DMS153 treated with DMSO at 0.1 percent for 48 hours (cell line): ENCODE measurements at regions not wholly inside any gene's neighbourhood (a gene's known extent, or its start where the extent isn't known, plus 50 kb on each side); places are given as distances from the start of the nearest gene placed in this dataset.

Experiments used
- DNase-seq: peaks from one replicate; lab custom pipeline; 2025; ENCODE audit not compliant: unreplicated experiment; lab: John Stamatoyannopoulos, UW

DNA sequence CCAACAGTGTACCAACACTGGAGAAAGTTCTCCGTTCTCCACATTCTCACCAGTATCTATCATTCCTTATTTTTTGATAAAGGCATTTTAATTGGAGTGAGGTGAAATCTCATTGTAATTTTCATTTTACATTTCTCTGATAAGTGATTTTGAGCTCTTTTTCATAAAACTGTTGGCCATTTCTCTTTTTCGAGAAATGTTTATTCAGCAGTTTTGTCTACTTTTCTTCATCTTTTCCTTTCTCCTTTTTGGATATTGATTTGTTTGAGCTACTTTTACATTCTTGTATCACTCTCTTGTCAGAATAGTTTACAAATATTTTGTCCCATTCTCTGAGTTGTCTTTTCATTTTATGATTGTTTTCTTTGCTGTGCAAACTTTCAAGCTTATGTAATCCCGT lies 555.2 kb downstream of the COL12A1 start:
- DNase-seq, result no peak

DNA sequence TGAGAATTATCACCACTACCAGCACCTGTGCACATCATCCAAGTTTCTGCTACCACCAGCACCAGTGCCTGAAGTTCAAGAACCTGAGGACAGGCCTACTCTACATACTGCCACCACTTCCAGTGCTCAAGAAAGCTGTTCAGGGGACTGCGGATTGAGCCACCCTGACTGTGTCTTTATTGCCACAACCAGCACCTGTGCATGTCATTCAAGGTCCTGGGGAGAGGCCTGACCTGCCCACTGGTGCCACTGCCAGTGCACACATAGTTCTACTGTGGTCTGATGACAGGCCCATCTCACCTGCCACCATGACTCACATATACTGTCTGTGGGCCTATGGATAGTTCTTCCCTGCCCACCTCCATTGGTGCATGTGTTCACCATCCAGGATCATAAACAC lies 559.4 kb downstream of the COL12A1 start:
- no peak for DNase-seq

DNA sequence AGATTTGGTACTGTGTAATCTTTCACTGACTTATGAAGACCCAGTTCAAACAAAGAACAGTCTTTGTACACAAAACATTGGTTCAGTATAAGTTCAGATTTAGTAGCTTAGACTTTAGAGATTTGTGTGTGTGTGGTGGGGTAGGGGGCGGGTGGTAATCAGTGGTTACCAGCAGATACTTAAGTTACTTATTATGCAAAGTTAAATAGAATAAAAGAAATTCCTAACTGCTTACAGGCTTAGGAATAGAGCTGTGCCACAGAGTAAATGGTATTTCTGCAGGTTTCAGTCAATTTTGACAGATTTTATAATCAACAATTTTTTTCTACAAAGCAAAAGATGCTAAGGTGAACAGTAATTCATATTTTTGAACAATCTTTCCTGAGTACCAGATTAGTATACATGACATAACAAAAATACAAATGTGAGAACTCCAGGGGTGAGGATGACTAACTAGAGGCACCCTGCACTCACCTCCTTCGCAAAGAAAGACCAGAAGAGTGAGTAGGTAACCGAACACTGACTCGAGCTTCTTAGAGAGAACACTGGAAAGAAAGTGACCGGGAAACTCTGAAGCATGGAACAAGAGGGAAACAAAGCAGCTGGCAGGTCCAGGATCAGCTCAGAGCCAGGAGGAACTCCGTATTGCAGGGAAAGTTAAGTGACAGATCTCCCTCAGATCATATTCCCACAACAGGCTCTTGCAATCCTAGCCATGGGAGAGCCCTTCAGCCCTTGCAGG lies 560.6 kb downstream of the COL12A1 start:
- DNase-seq, result no peak

DNA sequence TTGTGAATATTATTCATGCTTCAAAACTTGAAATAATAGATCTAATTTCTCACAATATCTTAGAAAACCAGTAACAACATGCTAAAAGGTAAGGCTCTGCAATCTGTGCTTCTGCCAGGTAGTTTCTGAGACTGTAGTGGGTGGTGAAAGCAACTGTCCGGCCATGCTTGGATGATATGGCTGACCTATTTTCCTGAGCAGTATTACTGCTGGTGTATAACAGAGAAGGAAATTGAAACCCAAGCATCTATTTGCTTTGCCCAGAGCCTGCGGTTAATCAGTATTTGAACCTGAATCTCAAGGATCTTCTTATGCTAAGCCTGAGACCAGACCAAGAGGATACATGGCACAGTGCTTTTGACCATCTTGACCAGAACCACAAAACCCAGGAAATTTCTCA lies 563.8 kb downstream of the COL12A1 start:
- DNase-seq, result no peak

DNA sequence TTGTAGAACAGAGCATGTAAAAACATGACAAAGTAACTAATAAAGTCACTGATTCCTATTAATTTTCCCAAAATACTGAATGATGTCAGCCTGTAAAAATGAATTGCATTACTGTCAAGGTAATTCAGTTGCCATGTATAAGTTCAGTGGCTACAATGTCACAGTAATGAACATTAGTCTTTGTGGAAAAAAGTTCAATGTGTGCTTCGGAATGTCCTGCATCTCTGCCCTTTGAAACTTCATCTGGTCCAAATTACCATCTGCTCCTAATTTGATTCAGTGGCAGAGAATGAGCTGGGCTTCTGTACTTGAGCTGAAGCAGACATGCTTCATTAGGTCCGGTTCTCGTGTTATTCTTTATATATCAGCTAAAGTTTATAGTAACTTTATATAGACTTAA lies 567.4 kb downstream of the COL12A1 start:
- no peak for DNase-seq

DNA sequence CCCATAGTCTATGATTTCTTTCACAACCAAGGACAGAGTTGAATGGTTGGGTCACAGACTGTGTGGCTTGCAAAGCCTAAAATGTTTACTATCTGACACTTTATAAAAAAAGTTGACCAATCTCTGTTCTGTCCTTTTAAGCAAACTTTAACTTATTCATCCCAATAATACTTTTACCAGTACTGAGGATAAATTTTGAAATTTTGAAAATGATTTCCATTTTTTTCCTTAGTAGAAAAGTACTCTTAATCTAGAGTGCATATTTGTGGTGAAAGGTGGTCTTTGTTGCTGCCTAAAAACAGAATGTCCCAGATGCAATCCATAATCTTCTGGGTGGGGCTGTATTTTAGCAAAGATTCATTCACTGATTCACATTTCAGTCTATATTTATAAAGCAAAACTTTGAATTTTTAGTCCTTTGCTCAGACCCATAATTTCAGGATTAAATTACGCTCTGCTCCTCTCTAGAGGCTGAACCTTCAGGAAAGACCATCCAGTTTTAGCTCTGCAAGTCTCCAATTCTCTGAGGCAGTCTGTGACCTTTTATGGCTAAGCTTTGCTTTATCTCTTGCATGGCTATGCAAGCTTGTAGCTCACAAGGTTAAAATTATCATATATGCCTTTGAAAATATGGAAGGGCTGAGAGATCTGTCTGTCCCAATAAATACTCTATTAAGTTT lies 573.5 kb downstream of the COL12A1 start:
- no peak for DNase-seq

- DNase-seq, result no peak
Observed at GRCh38 chr6:74631564-74631963, 574.3 kb downstream of the COL12A1 start.

GRCh38 chr6:74626288-74626687 lies 579.6 kb downstream of the COL12A1 start:
- DNase-seq, result no peak

DNA sequence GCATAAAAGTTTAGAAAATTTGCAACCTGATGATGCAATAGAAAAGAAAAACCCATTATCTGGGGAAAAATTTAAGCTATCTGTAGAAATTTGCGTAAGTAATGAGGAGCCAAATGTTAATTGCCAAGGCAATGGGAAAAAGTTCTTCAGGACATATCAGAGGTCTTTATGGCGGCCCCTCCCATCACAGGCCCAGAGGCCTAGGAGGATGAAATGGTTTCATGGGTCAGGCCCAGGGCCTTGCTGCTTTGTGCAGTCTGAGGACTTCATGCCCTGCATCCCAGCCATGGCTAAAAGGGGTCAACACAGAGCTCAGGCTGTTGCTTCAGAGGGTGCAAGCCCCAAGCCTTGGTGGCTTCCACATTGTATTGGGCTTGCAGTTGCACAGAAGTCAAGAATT lies 582.8 kb downstream of the COL12A1 start:
- DNase-seq, result no peak

GRCh38 chr6:74611220-74611619 lies 594.6 kb downstream of the COL12A1 start:
- no peak for DNase-seq

GRCh38 chr6:74610352-74610751 lies 595.5 kb downstream of the COL12A1 start:
- DNase-seq, result no peak

DNA sequence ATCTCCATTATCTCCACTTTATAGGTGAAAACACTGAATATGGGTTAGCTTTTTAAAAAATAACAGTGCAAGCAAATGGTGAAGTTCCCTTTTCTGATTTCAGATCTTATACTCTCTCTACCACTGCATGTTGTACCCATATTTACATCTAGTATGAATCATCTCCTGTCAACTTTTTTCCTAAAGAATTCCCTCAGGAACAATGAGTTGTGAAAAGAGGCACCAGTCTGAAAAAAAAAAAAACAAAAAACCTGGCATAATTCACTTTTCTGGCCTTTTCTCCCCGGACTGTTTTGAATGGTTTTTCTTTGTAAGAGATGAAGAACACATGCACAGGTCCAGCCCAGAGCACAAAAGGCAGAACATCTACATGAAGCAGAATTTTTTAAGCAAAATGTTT lies 596.0 kb downstream of the COL12A1 start:
- DNase-seq, result no peak

DNA sequence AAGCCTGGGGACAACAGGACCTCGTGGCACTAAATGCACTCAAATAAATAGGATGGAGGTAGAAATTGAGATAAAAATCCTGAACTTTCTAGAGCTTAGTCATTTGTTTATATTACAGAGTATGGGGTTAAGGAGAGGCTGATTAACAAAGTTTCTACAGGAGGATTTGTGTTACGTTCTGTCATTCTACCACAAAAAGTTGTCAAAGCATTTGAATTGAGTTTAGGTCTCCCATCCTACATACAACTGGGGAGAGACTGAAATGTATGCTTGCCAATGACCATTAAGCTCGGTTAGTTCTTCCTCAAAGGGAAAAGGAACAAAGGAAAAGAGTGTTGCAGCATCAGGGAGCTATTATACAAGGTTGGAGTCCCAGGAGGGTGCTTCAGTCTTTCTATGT lies 597.9 kb downstream of the COL12A1 start:
- DNase-seq, result peak; percentile 20

DNA sequence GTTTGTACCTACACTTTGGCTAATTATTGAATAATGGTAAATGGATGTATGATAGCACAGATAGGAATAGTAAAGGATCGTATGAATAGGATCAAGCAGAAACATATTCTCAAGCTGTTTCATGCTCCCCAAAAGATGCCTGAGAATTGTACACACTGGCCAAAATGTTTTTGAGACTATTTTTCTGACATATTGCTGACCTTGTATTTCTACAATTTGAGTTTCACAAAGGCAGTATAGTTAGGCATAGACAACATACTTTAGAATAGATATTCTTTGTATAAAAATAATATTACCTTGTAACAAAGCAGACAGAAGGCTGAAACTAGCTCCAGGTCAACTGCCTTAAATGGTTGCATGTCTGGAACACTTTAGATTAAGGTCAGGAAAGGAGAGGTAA lies 598.4 kb downstream of the COL12A1 start:
- no peak for DNase-seq

DNA sequence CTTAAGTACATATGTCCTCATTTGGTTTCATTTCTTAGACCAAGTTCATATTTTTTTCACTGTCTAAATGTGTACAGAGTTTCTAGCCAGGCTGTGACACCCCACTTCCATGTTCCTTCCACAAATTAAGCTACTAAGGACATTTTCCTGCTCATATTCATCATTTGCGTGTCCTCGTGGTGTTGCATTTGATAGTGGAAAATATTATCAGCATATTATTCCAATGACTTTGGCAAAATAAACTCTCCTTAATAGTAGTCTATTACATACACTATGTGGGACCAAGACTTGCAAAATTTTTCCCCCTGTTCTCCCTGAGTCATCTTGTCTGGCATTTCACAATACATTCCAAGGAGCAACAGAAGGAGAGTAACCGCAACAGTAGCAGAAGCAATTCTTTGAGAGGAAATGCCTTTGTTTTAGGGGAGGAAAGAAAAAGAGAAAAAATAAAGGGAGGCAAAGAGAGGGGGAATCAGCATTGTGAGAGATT lies 599.2 kb downstream of the COL12A1 start:
- no peak for DNase-seq

- no peak for DNase-seq
Observed at GRCh38 chr6:74605922-74606581, 599.8 kb downstream of the COL12A1 start.

- no peak for DNase-seq
Observed at GRCh38 chr6:74604279-74604678, 601.6 kb downstream of the COL12A1 start.

GRCh38 chr6:74603322-74604076 lies 602.4 kb downstream of the COL12A1 start:
- DNase-seq, result no peak

GRCh38 chr6:74602206-74602605 lies 603.6 kb downstream of the COL12A1 start:
- DNase-seq, result no peak

GRCh38 chr6:74598462-74599393 lies 607.1 kb downstream of the COL12A1 start:
- DNase-seq, result no peak
